Endothelial cell (in vitro differentiated cells): ENCODE measurements at regions not wholly inside any gene's neighbourhood (a gene's known extent, or its start where the extent isn't known, plus 50 kb on each side); places are given as distances from the start of the nearest gene placed in this dataset.

Experiments
- DNase-seq: peaks from one replicate; pipeline ENCODE4 v3.0.0; 2021; ENCODE audit warnings: low spot score
- H3K27ac Mint-ChIP-seq: one replicate; pipeline ENCODE4 v1.8.0; 2021; ENCODE audit warnings: mixed read lengths, inconsistent platforms; ENCODE audit not compliant: unreplicated experiment
- H3K27me3 Mint-ChIP-seq: one replicate; pipeline ENCODE4 v1.8.0; 2021; ENCODE audit warnings: mild to moderate bottlenecking, moderate library complexity, mixed read lengths, inconsistent platforms; ENCODE audit not compliant: unreplicated experiment
- H3K36me3 Mint-ChIP-seq: one replicate; pipeline ENCODE4 v1.8.0; 2021; ENCODE audit warnings: mild to moderate bottlenecking, low read depth, mixed read lengths, inconsistent platforms; ENCODE audit not compliant: unreplicated experiment
- H3K4me1 Mint-ChIP-seq: one replicate; pipeline ENCODE4 v1.8.0; 2021; ENCODE audit warnings: mild to moderate bottlenecking, mixed read lengths, inconsistent platforms; ENCODE audit not compliant: unreplicated experiment
- H3K4me3 Mint-ChIP-seq: one replicate; pipeline ENCODE4 v1.8.0; 2021; ENCODE audit warnings: mild to moderate bottlenecking, mixed read lengths, inconsistent platforms; ENCODE audit not compliant: unreplicated experiment
- H3K9me3 Mint-ChIP-seq: one replicate; pipeline ENCODE4 v1.8.0; 2021; ENCODE audit warnings: mixed read lengths, inconsistent platforms; ENCODE audit not compliant: unreplicated experiment
- CTCF ChIP-seq: fragments of 200-600 bp; sonication (generic); IDR thresholded peaks from one replicate; pipeline ENCODE4 v1.5.0; 2021; ENCODE audit warnings: antibody characterized with exemption; ENCODE audit not compliant: unreplicated experiment

GRCh38 chr11:112639469-112639868 is 321.8 kb upstream of the NCAM1 start:
- Mint-ChIP-seq H3K36me3 (no peaks in the 10 kb centered on the region), H3K27ac (no peak overlapping the region)

DNA sequence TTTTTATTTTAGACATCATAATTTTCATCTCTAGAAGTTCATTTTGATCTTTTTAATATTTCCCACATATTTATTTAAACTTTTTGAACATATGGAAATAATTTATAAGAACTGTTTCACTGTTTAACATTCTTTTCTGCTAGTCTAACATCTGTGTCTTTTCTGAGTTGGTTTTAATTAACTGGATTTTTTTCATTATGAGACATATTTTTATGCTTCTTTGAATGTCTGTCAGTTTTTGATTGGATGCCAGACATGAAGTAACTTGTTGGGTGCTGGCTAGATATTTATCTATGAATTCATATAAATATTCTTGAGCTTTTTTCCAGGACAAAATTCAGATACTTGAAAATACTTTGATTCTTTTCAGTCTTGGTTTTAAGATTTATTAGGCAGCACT is 317.8 kb upstream of the NCAM1 start:
- no peak overlapping the region for H3K27ac Mint-ChIP-seq
- DNase-seq, result no peak
- no peaks in the 10 kb centered on the region for H3K4me1 Mint-ChIP-seq
- no peaks in the 10 kb centered on the region for H3K27me3 Mint-ChIP-seq
- no peaks in the 10 kb centered on the region for H3K9me3 Mint-ChIP-seq
- no peak for TF ChIP-seq CTCF
- no peaks in the 10 kb centered on the region for H3K36me3 Mint-ChIP-seq
- no peak overlapping the region for H3K4me3 Mint-ChIP-seq

More at GRCh38 chr11:112639469-112639868, 321.8 kb upstream of the NCAM1 start:
- DNase-seq, result no peak
- H3K9me3 Mint-ChIP-seq, result no peaks in the 10 kb centered on the region
- TF ChIP-seq CTCF, result no peak
- H3K4me3 Mint-ChIP-seq, result no peak overlapping the region
- peaks cover 3% of the 10 kb centered on the region for H3K4me1 Mint-ChIP-seq
- H3K27me3 Mint-ChIP-seq, result no peaks in the 10 kb centered on the region

DNA sequence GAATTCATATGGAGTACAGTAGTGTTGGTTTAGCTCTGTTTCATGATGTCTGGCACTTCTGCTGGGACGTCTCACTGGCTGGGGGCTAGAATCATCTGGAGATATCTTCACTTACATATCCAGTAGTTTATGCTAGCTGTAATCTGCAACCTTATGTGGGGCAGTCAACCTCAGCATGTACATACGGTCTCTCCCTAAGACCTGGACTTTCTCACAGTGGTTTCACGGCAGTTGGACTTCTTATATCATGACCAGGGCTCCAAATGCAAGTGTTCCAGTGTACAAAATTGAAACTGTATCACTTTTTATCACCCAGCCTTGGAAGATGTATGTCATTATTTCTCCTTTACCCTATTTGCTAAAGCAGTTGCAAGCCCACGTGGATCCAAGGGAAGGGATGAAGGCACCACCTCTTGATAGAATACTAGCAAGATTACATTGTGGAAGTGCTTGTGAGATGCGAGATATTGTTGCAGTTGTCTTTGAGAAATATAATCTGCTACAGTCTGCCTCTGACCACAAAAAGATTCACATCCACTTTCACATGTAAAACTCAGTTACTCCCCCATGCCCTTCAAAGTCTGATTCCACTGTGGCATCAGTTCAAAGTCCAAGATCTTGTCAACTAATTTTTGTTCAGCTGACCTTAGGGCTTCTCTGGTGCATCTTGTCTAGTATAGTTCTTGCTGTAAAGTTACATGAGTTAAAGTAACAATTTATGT is 316.6 kb upstream of the NCAM1 start:
- H3K4me1 Mint-ChIP-seq, result no peaks in the 10 kb centered on the region
- no peak overlapping the region for H3K4me3 Mint-ChIP-seq
- TF ChIP-seq CTCF, result no peak
- H3K9me3 Mint-ChIP-seq, result no peaks in the 10 kb centered on the region
- H3K27me3 Mint-ChIP-seq, result no peaks in the 10 kb centered on the region
- no peaks in the 10 kb centered on the region for H3K36me3 Mint-ChIP-seq
- no peak overlapping the region for H3K27ac Mint-ChIP-seq
- DNase-seq, result no peak

DNA sequence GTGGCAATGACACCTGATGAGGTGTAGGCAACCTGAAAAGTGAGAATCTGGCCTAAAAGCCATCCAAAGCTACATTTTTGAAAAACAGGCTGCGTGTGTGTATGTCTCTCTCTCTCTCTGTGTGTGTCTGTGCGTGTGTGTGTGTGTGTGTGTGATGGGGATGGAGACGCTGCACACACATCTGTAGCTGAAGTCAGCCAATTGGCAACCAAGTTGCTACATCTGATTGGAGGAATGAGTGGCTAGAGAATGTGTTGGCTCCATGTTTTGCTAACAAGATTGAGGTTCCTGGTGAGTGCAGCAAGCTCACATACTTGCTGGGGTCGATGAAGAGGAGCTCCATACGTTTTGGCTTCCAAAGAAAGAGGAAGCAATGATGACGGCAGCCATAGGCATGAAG is 311.4 kb upstream of the NCAM1 start:
- Mint-ChIP-seq H3K9me3 (no peaks in the 10 kb centered on the region), H3K4me3 (no peak overlapping the region), H3K4me1 (no peaks in the 10 kb centered on the region), H3K27ac (no peak overlapping the region), H3K27me3 (peaks cover 3% of the 10 kb centered on the region), H3K36me3 (no peaks in the 10 kb centered on the region)
- no peak for TF ChIP-seq CTCF
- no peak for DNase-seq

DNA sequence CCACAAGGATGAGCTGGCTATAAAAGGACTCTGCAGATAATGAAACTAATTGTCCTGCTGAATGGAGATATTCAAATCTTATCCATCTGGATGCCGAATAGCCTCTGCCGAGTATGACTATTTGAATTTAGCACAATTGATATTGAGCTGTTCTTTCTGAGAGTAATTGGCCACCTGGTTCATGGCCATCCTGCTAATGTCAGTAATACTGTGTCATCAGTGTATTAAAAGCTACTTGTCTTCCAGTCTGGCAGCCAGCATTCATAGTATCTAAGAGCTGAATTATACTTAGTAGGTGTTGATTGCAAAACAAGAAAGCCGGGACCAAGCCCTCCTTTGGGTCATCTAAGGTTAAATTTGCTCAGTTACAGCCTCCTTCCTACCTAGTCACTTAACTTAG is 310.7 kb upstream of the NCAM1 start:
- no peak for DNase-seq
- Mint-ChIP-seq H3K27ac (no peak overlapping the region), H3K4me1 (no peaks in the 10 kb centered on the region), H3K27me3 (peaks cover 3% of the 10 kb centered on the region), H3K4me3 (no peak overlapping the region), H3K9me3 (no peaks in the 10 kb centered on the region), H3K36me3 (no peaks in the 10 kb centered on the region)
- TF ChIP-seq CTCF, result no peak
